HepG2 (cell line): ENCODE measurements at regions not wholly inside any gene's neighbourhood (a gene's known extent, or its start where the extent isn't known, plus 50 kb on each side); places are given as distances from the start of the nearest gene placed in this dataset.

Experiments
- ETV6 ChIP-seq: sonication (generic); formaldehyde crosslinking; conservative IDR thresholded peaks from 2 replicates; pipeline ENCODE4 v1.4.0; 2020; ENCODE audit warnings: missing genetic modification reagents
- JUND ChIP-seq: sonication (generic); formaldehyde crosslinking; IDR thresholded peaks from 2 replicates; pipeline ENCODE4 v1.8.0; 2022; ENCODE audit warnings: mild to moderate bottlenecking, missing genetic modification reagents
- MAZ ChIP-seq, 2 experiments: sonication (generic) in 1 of 2; formaldehyde crosslinking in 1 of 2; IDR thresholded peaks; 2 replicates each; pipeline versions ENCODE4 v1.5.0 to v1.6.1; 2012 to 2020; ENCODE audit warnings: low read depth in 2 of 2, mild to moderate bottlenecking in 2 of 2, borderline replicate concordance in 1 of 2, improper control_type of control experiment in 1 of 2, low read length in 1 of 2, missing genetic modification reagents in 1 of 2, moderate library complexity in 1 of 2
- MTF2 ChIP-seq: sonication (generic); formaldehyde crosslinking; IDR thresholded peaks from 2 replicates; pipeline ENCODE4 v1.5.0; 2020; ENCODE audit warnings: missing genetic modification reagents, borderline replicate concordance
- ZNF747 ChIP-seq: sonication (generic); formaldehyde crosslinking; IDR thresholded peaks from 2 replicates; pipeline ENCODE4 v1.8.1; 2023; ENCODE audit warnings: missing genetic modification reagents, mild to moderate bottlenecking, borderline replicate concordance
- TF ChIP-seq, protein P1 (sequence below), 2 experiments: sonication (generic) in 1 of 2; formaldehyde crosslinking in 1 of 2; IDR thresholded peaks; 2 replicates each; pipeline versions ENCODE4 v1.5.1 to v1.6.1; 2011 to 2020; ENCODE audit warnings: borderline replicate concordance in 1 of 2, low read depth in 1 of 2, low read length in 1 of 2, mild to moderate bottlenecking in 1 of 2, missing genetic modification reagents in 1 of 2, moderate library complexity in 1 of 2
- TF ChIP-seq, protein P2 (sequence below): sonication (generic); formaldehyde crosslinking; IDR thresholded peaks from 2 replicates; pipeline ENCODE4 v1.5.0; 2020; ENCODE audit warnings: mild to moderate bottlenecking, missing genetic modification reagents, moderate library complexity
- TF ChIP-seq, protein P3 (sequence below): sonication (generic); formaldehyde crosslinking; IDR thresholded peaks from 2 replicates; pipeline ENCODE4; 2020; ENCODE audit warnings: missing genetic modification reagents, mild to moderate bottlenecking, borderline replicate concordance

DNA sequence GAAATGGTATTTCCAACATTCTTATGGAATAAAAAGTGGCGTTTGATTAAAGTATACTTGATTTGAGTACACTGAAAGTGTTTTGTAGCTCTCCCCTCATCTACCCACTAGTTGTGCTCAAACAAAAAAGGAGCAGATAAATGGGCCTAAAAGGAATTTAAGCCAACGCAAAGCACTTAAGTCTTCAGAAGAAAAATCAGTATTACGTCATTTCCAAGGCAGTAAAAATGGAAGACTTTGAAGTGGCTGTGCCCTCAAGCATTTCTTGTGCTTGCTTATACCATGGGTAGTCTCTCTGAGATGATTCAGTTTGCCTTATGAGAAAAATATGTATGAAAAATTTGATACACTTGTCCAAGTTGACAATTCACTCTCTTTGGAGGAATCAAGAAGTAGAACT lies 279.9 kb upstream of the CD180 start:
- TF ChIP-seq ETV6 (CRISPR knock-in tag): no peak
- no peak for TF ChIP-seq MTF2 (CRISPR knock-in tag)
- TF ChIP-seq, protein P1, sequence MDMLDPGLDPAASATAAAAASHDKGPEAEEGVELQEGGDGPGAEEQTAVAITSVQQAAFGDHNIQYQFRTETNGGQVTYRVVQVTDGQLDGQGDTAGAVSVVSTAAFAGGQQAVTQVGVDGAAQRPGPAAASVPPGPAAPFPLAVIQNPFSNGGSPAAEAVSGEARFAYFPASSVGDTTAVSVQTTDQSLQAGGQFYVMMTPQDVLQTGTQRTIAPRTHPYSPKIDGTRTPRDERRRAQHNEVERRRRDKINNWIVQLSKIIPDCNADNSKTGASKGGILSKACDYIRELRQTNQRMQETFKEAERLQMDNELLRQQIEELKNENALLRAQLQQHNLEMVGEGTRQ (IDR thresholded peaks at IDR 0.05; ENCODE audit: low read depth, low read length): no peak
- TF ChIP-seq, protein P1 (CRISPR knock-in tag; IDR thresholded peaks at IDR 0.05; ENCODE audit: borderline replicate concordance): no peak
- TF ChIP-seq MAZ (IDR thresholded peaks at IDR 0.05; ENCODE audit: borderline replicate concordance, low read depth, low read length): no peak
- no peak for TF ChIP-seq MAZ (CRISPR knock-in tag; IDR thresholded peaks at IDR 0.05; ENCODE audit: low read depth)
- TF ChIP-seq, protein P2, sequence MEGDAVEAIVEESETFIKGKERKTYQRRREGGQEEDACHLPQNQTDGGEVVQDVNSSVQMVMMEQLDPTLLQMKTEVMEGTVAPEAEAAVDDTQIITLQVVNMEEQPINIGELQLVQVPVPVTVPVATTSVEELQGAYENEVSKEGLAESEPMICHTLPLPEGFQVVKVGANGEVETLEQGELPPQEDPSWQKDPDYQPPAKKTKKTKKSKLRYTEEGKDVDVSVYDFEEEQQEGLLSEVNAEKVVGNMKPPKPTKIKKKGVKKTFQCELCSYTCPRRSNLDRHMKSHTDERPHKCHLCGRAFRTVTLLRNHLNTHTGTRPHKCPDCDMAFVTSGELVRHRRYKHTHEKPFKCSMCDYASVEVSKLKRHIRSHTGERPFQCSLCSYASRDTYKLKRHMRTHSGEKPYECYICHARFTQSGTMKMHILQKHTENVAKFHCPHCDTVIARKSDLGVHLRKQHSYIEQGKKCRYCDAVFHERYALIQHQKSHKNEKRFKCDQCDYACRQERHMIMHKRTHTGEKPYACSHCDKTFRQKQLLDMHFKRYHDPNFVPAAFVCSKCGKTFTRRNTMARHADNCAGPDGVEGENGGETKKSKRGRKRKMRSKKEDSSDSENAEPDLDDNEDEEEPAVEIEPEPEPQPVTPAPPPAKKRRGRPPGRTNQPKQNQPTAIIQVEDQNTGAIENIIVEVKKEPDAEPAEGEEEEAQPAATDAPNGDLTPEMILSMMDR (CRISPR knock-in tag): no peak
- TF ChIP-seq, protein P3, sequence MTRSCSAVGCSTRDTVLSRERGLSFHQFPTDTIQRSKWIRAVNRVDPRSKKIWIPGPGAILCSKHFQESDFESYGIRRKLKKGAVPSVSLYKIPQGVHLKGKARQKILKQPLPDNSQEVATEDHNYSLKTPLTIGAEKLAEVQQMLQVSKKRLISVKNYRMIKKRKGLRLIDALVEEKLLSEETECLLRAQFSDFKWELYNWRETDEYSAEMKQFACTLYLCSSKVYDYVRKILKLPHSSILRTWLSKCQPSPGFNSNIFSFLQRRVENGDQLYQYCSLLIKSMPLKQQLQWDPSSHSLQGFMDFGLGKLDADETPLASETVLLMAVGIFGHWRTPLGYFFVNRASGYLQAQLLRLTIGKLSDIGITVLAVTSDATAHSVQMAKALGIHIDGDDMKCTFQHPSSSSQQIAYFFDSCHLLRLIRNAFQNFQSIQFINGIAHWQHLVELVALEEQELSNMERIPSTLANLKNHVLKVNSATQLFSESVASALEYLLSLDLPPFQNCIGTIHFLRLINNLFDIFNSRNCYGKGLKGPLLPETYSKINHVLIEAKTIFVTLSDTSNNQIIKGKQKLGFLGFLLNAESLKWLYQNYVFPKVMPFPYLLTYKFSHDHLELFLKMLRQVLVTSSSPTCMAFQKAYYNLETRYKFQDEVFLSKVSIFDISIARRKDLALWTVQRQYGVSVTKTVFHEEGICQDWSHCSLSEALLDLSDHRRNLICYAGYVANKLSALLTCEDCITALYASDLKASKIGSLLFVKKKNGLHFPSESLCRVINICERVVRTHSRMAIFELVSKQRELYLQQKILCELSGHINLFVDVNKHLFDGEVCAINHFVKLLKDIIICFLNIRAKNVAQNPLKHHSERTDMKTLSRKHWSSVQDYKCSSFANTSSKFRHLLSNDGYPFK (CRISPR knock-in tag): no peak
- TF ChIP-seq ZNF747 (CRISPR knock-in tag): no peak
- no peak for TF ChIP-seq JUND
